COR-L47 (cell line): ENCODE measurements at regions not wholly inside any gene's neighbourhood (a gene's known extent, or its start where the extent isn't known, plus 50 kb on each side); places are given as distances from the start of the nearest gene placed in this dataset.
"Not testable (repeated sequence)": the region's sequence is repeated elsewhere in the genome, so short reads cannot be mapped to it uniquely, and the experiment has no call there.

ENCODE experiments used
- DNase-seq: peaks from one replicate; lab custom pipeline; 2025; lab: John Stamatoyannopoulos, UW

DNA sequence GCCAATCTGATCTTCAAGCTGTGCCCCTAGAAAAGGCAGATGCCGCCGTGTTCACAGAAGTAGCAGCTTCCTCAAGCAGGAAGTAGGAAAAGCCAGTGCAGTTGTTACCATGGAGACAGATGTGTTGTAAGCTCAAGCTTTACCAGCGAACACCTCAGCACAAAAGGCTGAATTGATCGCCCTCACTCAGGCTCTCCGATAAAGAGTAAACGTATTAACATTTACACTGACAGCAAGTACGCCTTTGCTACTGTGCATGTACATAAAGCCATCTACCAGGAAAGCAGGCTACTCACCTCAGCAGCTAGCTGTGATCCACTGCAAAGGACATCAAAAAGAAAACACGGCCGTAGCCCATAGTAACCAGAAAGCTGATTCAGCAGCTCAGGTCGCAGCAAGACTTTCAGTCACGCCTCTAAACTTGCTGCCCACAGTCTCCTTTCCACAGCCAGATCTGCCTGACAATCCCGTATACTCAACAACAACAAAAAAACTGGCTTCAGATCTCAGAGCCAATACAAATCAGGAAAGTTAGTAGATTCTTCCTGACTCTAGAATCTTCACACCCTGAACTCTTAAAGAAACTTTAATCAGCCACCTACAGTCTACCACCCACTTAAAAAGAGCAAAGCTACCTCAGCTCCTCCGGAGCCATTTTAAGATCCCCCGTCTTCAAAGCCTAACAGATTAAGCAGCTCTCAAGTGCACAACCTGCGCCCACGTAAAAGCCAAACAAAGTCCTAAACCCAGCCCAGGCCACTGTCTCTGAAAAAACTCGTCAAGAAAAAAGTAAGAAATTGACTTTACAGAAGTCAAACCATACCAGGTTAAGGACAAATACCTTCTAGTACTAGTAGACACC lies 160.0 kb downstream of the DEFB131A start:
- DNase-seq = peak; percentile 8

GRCh38 chr4:9604893-9605190 lies 160.6 kb downstream of the DEFB131A start:
- not testable (repeated sequence) for DNase-seq

DNA sequence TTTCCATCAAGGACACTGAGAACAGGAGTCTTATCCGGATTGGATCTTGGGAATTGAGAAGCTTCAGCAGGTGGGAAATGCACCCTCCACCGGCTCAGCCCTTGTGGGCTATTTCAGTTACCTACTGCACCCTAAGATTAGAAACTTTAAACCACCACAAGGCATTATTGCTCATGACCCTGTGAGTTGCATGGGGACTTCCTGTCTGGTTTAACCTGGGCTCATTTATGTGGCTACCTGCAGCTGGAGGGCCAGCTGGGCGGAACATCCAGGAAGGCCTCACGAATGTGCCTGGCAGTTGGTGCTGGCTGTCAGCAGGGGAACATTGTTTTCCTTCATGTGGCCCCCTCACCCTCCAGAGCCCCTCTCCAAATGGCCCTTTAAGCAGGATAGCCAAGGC lies 164.1 kb downstream of the DEFB131A start:
- no peak for DNase-seq

DNA sequence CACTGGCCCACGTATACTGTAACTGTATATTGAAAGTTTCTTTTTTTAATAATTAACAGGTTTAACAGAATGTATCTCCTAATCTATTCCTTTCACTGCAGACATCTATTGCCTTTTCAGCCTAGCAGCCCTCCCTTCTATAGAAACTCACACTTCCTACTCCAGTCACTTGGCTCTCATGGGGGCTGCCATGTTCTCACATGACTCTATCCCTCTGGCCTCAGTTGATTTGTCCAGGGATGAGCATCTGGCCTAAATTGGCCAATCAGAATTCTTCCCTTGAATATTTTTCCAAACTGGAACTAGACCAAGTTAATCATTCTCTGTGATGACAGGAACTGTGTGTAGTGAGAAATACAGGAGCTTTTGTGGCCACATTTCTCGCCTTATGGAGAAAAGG lies 166.1 kb downstream of the DEFB131A start:
- DNase-seq = not testable (repeated sequence)

GRCh38 chr4:9611101-9611500 lies 166.9 kb downstream of the DEFB131A start:
- DNase-seq = no peak

- DNase-seq = not testable (repeated sequence)
Measured at GRCh38 chr4:9636411-9636810, 145.0 kb upstream of the DRD5 start.

DNA sequence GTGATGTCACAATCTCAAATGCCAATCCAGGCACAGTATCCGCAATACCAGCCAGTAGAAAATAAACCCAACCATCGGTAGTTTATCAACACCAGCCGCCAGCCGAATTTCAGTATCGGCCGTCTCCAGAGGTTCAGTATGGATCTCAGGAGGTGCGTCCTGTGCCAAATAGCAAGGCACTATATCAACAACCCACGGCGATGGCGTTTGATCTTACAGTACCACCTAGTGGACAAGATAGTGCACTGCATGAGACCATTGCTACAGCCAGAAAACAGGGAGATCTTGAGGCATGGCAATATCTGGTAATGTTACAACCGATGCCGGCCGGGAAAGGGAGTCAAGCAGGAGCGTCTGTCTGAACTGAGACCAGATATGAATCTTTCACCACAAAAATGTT lies 121.8 kb upstream of the DRD5 start:
- not testable (repeated sequence) for DNase-seq

DNA sequence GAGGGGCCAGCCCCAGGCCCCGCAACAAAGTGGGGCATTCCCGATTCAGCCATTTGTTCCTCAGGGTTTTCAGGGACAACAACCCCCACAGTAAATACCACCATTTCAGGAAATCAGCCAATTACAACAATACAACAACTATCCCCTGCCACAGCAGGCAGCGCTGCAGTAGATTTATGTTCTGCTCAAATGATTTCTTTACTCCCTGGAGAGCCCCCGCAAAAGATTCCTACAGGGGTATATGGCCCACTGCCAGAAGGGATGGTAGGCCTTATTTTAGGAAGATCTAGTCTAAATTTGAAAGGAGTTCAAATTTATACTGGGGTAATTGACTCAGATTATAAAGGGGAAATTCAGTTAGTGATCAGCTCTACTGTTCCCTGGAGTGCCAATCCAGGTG lies 120.5 kb upstream of the DRD5 start:
- DNase-seq = peak; percentile 56

- peak; percentile 51 for DNase-seq
Measured at GRCh38 chr4:9670725-9671124, 110.7 kb upstream of the DRD5 start.

- DNase-seq = not testable (repeated sequence)
Measured at GRCh38 chr4:9677357-9677756, 104.1 kb upstream of the DRD5 start.

- DNase-seq = no peak
Measured at GRCh38 chr4:9679704-9680478, 101.5 kb upstream of the DRD5 start.

GRCh38 chr4:9683174-9683573 lies 98.3 kb upstream of the DRD5 start:
- not testable (repeated sequence) for DNase-seq

DNA sequence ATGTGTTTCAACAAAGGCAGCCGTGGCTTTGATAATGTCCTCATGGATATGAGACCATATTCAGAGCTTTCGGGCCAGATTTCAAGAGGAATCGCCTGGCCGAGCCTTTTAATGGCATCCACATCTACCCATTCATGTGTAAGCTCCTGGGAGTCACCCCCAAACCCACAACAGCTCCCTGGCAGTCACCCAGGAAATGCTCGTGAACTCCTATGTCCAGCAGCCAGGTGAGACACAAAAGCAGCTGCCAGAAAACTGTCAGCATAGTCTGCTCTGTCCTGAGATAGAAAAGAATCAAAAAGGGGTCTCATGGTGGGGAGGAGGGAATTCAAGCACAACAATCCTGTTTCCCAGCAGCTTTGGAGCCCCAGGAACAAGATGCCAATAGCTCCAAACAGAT lies 96.4 kb upstream of the DRD5 start:
- DNase-seq = peak; percentile 21

GRCh38 chr4:9685692-9686091 lies 95.7 kb upstream of the DRD5 start:
- DNase-seq = no peak

GRCh38 chr4:9690636-9691237 lies 90.7 kb upstream of the DRD5 start:
- not testable (repeated sequence) for DNase-seq

DNA sequence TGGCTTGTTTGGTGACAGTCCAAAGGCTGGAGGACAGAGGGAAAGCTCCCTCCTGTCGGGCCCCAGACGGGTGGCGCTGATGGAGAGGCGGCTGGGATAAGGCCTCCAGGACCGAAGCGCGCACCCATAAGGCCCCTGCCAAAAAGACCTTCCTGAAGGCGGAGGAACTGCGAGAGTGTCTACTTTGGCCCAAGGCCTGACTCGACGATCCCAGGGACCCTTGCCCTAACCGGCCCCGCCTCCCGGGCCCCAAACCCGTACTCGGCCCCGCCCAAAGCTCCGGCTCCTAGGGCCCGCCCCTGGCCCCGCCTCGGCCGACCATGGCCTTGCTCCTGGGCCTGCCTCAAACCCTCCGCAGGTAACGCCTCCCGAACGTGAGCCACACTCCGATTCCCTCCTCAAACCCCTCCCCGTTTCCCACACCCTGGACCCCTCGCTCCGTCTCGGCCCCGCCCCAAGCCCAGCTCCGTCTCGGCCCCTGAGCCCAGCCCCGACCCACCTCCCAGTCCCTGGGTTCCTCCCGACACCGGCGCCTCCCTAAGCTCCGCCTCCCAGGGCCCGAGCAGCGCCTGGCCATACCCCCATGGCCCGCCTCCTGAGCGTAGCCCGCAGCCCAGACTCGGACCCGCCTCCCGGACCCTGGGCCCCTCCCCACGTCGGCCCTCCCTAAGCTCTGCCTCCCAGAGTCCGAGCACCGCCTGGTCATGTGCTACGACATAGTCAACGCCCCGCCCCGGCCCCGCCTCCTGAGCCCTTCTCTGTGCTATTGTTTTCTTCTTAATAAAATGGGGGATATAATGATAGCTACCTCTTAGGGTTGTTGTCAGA lies 90.0 kb upstream of the DRD5 start:
- peak; percentile 86 for DNase-seq

DNA sequence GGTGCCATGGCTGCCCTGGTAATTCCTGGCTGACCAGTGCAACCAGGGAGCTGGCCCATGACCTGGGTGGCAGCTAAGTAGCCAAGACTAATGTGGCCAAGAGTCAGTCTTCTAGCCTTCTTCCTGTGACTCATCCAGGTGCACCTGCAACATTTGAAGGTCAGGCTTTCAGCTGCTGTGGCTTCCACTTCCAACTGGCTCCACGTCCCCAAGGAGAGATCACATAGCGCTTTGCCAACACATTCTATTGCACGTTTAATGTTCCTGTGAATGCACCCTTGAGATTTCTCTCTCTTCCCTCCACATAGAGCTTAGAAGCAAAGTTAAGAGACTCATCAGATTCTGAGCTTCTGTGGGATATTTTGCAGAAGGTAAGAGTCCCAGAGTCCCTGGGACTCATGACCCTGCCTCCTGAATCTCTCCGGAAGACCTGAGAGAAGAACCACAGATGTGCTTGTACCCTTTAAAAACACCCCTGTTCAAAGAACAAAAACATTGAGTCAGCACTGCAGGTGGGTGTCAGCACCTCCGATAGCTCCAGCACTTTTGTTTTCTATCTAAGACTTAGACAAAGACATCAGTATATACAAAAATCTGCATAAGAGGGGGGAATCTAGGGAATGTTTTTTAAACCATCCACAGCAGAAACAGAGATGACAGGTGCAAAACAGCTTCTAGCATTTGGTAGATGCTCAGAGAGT lies 88.5 kb upstream of the DRD5 start:
- DNase-seq = not testable (repeated sequence)

DNA sequence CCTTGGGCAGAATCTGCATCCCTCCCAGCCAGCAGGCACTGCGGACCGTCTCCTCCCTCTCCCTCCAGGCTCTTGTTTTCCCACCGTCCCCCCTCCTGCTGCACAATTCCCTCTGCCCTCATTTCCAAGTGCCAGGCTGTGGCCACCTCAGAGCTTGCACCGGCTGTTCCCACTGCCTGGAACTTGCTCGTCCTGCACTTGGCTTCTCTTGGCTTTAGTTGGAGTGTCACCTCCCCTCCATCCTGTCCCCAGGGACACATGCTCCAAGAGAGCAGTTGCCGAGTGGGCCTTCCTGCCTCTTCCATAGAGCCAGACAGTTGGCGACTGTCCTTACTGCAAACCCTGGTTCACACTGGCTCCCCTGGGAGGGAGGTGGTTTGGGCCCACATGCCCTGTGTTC lies 87.0 kb upstream of the DRD5 start:
- not testable (repeated sequence) for DNase-seq

- DNase-seq = not testable (repeated sequence)
Measured at GRCh38 chr4:9695994-9696393, 85.4 kb upstream of the DRD5 start.

DNA sequence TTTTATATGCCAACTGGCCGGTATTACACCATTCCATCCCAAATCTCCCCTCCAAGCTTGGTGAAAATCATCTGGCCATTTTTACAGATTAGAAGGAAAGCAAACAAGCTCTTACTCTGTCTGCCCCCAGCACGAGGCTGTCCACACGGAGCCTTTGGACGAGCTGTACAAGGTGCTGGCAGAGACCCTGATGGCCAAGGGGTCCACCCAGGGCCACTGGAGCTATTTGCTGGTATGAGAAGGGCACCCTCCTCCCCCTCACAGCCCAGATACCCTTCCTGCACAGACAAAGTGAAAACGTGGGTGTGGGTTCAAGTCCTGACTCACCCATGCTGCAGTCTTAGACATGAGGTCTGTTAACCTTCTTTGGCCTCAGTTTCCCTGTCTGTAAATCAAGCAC lies 84.9 kb upstream of the DRD5 start:
- DNase-seq = not testable (repeated sequence)

- not testable (repeated sequence) for DNase-seq
Measured at GRCh38 chr4:9702019-9702418, 79.4 kb upstream of the DRD5 start.
